HL-60/S4 (cell line): ENCODE measurements at regions not wholly inside any gene's neighbourhood (a gene's known extent, or its start where the extent isn't known, plus 50 kb on each side); places are given as distances from the start of the nearest gene placed in this dataset.
"Not testable (repeated sequence)": the region's sequence is repeated elsewhere in the genome, so short reads cannot be mapped to it uniquely, and the experiment has no call there.

Experiments used
- in situ Hi-C: fragments of 300-500 bp; cut with MboI; formaldehyde crosslinking; loops from 2 replicates; pipeline ENCODE4 v1.14.3; 2022; ENCODE audit warnings: low sequenced_read_pairs

DNA sequence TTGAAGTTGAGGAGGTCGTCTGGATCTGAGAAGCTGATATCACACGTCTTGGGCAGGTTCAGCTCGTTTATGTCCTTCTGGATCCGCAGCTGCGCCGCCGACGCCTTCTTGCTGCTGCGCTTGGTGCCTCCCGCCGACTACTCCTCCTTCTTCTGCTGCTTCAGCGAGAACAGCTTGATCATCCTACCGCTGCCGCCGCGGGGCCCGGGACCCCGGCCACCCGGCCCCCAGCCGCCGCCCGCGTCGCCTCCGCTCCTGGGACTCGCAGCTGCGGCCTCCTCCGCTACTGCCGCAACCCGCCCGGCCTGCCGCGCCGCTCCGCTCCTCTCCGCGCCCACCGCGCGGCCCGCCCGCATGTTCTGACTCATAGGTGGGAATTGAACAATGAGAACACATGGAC lies 1710.6 kb downstream of the TP53TG3F start:
- in situ Hi-C loops: not testable (repeated sequence)

DNA sequence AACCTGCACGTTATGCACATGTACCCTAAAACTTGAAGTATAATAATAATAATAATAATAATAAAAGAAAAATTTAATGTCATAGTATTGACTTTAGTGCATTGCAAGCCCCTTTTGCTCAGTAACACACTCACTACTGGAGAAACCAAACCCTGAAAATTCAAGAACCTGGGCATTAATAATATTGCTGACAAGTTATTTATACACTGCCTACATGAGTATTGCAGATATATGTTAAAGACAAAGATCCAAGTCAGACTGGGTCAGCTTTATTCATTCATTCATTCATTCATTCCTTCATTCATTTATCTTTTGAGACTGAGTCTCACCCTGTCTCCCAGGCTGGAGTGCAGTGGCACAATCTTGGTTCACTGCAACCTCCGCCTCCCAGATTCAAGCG lies 1711.2 kb downstream of the TP53TG3F start:
- in situ Hi-C loops: no loop called here

DNA sequence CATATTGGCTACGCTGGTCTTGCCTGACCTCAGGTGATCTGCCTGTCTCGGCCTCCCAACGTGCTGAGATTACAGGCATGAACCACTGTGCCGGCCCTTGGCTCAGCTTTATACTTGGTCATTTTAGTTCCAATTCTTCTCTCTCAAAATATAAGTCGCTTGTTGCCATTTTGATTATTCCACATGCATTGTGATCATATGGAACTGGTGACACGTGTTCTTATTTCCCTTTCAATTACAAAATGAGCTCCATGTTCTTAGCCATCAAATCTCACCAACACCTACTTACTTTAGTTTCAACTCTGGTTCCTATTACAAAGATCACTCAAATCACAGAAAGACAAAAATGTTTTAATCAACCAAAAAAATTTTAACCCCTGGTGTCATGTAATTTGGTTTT lies 1711.7 kb downstream of the TP53TG3F start:
- in situ Hi-C loops: no loop called here

DNA sequence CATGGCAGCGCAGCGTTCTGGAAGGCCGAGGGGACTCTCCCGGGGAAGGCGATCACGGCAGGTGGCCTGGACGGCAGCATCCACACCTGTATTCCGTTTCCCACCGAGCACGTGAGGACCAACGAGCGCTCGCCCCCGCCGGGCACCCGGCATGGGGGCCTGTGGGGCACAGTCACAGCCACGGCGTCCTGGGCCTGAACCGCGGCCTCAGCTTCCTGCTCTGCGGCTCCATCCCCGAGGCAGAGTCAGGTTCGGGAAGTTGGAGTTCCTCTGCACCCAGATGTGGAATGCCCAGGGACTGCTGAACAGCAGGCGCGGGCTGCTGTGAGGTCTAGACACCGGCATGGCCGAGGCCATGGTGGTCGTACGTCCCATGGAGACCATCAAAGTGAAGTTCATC lies 1713.9 kb downstream of the TP53TG3F start:
- in situ Hi-C loops: no loop called here

DNA sequence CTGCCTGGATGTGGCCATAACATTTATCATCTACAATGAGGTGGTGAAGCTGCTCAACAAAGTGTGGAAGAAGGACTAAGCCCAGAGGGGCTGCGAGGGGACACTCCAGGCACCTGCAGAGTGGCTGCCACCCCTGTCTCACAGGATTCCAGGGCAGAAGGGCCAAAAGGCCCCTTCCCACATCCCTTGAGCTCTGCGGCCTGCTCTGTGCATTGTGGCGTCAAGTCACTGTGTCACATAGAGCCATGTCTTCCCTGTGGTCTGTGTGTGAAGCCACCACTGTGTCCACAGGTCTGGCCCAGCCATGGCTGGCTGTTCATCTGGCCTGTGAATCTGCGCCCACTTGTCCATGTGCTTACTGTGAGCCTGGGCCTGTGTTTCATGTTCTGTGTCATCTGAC lies 1714.6 kb downstream of the TP53TG3F start:
- in situ Hi-C loops: no loop called here

DNA sequence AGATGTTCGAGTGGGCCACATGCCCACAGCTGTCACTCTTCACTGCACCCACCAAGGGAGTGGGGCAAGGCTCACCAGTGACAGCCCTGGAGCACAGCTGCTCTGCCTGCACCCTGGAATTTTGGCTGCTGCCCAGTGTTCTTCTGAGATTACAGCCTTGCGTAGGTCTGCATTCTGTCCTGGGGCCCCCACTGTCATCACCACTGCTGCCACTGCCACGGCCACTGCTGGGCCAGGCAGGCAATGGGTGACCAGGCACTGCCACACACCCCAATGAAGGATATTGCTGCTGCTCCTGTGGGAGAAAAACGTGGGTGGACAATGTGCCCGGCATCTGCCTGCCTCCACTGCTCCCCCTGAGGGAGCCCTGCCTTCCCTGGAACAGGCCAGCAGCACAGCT lies 1717.0 kb downstream of the TP53TG3F start:
- in situ Hi-C loops: loop anchor here (25.0 kb wide), 2 partner anchors 111 to 211 kb away; no protein-coding TSS in a partner anchor

DNA sequence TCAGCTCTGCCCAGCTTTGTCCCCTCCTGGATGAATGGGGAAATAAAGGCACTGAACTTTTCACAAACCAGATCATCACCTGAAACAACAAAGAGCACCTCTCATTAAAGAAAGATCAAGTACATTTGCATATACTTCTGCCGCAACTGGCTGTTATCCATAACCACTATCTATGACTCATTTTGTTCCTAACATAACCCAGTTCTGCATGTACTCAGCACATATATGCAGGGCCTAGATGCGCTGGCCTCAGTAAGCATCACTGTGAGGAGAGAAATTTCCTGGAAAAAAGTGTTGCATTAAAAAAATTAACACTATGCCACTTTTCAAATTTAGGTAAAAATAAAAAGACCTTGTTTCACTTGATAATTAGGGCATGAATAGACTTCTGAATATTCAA lies 1718.4 kb downstream of the TP53TG3F start:
- in situ Hi-C loops: loop anchor here (25.0 kb wide), 2 partner anchors 109 to 209 kb away; no protein-coding TSS in a partner anchor

DNA sequence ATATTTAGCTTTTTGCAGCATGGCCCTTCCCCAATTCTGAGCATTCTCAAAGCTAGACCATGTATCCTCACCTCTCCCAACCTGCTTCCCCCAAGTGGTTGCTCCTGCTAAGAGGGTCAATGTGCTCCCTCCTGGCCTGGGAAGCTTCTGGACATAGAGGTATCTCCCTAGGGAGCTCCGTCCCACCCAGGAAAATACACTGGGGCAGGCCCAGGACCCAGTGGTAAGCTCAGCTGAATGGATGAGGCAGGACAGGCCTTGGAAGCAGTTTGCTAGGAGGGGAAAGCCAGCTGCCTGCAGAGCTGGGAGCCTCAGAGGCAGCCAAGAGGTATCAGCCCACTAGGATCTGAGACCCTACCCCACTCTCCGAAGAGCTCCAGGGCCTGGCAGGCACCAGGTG lies 1721.6 kb downstream of the TP53TG3F start:
- in situ Hi-C loops: loop anchor here (25.0 kb wide), 2 partner anchors 106 to 206 kb away; no protein-coding TSS in a partner anchor

DNA sequence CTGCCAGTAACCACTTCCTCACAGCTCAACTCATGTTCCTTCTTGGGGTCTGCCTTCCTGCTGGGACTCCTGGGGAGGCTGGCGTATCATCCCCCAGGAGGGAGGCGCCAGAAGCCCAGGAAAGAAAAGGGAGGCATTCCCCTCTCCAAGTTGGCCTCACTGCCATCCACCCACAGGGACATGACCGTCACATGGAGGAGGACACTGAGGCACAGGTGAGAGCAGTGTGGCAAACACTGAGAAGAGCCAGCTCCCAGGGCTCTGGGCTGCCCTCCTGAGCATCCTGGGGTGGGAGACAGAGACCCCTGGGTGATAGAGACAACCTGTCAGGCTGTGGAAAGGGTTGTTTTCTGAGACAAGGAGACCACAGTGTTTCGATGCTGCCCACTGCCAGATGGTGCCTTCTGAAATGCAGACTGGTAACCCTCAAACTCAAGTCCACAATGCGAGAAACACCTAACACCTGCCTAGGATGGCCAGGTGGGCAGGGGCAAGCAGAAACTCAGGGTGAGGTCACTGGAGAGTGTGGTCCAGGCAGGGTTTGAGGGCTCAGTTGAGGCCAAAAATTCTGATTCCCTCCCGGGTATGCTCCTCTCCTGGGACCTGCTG lies 1722.1 kb downstream of the TP53TG3F start:
- in situ Hi-C loops: loop anchor here (25.0 kb wide), 2 partner anchors 106 to 206 kb away; no protein-coding TSS in a partner anchor

DNA sequence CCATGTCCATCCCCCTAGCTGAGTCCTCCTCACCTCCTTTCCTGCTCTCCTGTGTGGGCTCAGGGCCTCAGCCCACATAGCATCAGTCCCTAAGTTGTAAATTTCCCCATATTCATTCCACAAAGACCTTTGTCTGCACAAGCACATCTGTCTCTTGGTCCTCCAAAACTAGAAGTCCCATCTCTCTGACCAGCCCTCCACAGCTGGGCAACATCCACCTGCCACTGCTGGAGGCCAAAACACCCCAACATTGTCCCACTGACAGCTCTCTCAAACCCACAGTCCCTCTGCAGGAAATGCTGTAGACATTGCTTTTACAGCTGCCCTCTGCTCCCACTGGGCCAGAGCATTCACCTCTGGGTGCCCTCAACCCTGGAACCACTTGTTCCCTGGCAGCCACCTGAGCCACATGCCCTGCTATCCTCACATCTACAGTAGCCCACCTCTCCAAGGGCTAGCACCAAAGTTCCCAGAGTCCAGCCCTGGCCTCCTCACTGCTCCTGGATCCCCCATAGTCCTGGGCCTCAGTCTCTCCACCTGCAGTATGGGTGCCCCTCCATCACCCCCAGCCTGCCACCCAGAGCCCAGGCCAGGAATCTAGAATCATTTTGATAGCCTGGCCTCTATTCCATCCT lies 1722.7 kb downstream of the TP53TG3F start:
- in situ Hi-C loops: loop anchor here (25.0 kb wide), 2 partner anchors 105 to 205 kb away; no protein-coding TSS in a partner anchor

DNA sequence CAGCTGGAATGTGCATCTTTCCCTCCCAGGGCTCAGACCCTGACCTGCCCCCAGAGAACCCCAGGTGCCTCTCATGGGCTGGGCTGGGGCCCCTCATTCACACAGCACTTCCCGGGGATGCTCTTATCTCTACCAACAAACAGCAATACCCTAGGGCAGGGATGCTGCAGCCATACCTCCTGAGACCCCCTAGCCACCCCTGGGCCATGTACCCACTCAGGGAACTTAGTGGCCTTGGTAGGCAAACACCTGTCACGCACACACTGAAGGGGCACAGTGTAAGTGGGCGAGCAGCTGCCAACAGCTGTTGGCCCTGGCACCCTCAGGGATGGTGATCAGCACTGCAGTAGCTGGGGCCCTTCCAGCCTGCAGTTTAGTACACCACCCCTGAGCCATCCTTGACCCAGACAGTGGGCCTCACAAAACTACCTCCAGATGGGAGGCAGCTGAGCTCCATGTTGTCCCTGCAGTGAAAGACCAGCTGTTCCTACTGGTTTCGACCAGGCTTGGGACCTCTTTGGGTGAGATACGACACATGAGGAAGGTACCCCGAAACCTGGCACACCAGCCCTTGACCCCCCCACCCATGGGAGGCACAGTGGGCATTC lies 1723.6 kb downstream of the TP53TG3F start:
- in situ Hi-C loops: loop anchor here (25.0 kb wide), 2 partner anchors 104 to 204 kb away; no protein-coding TSS in a partner anchor

DNA sequence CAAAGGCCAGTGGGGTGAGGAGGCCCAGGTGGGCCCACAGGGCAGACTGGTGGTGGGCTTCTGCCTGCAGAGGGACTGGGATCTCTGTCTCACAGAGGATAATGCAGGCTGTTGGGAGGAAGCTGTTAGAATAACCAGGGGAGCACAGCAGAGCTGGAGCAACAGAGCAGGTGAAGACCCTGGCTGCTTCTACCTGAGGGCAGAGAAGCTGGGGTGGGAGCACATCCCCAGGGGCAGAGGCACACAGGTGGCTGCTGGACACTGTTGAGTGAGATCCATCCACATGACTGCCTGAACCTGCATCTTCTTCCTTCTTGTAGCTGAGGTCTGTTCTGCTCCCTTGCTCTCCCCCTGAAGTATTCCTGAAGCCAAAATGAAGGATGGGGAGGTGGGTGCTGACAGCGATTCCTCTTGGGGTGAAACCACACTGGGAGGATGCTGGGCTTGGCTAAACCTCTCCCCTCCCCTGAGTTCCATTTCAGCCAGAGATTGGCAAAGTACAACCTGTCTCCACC lies 1725.0 kb downstream of the TP53TG3F start:
- in situ Hi-C loops: loop anchor here (25.0 kb wide), 2 partner anchors 103 to 203 kb away; no protein-coding TSS in a partner anchor

DNA sequence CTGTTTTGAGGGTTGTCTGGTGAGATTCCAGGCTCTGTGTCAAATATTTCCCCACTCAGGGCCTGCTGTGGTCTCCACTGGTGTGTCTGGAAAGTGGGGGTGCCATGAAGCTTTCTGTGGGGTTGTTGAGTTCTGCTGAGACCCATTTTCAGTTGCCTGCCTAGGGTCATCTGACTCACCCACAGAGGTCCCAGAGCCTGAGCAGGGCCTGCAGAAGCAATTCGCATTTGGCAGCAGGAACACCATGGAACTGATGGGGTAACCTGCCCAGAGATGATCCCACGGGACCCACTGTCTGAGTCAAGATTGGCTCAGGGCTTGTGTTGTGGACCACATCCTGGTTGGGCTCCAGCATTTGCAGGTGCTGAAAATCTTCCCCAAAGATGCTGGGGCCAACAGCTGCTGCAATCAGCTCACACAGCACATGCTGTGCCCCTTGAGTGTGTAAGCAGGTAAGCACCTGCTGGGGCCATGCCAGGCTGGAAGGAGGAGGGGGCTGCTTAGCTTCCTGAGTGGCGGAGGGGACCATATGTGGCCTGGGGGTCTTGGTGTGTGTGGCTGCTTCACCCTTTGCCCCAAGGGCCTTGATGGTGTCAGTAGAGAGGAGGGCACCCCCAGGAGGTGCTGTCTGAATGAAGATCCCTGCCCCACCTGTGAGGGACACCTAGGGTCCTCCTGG lies 1726.1 kb downstream of the TP53TG3F start:
- in situ Hi-C loops: loop anchor here (25.0 kb wide), 2 partner anchors 102 to 202 kb away; no protein-coding TSS in a partner anchor

DNA sequence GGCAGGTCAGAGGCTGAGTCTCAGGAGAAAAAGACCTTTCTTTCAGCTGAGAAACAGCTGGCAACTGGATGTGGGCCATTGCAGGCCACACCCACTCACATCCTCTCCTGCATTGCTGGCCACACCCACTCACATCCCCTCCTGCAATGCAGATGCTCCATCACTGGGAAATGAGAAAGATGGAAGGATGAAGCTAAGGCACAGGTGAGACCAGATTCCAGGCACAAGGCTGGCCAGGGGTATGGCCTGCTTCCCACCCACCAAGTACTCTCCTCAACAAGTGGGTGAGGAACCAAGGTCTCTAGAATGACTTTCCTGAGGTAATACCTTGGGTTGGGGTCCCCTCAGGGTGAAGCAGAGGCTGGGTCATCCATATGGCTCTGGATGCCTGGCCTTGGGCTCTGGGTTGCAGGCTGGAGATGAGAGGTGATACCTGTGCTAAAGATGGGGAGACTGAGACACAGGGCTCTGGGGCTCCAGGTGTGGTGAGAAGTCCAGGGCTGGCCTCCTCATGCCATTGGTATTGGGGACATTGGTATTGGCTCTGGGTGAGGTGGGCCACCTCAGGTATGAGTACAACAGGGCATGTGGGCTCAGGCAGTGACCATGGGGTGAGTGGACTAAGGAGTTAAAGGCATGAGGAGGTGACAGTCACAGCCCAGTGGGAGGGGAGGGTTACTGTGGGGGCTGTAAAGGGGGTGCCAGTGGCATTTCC lies 1726.8 kb downstream of the TP53TG3F start:
- in situ Hi-C loops: loop anchor here (25.0 kb wide), 2 partner anchors 101 to 201 kb away; no protein-coding TSS in a partner anchor

DNA sequence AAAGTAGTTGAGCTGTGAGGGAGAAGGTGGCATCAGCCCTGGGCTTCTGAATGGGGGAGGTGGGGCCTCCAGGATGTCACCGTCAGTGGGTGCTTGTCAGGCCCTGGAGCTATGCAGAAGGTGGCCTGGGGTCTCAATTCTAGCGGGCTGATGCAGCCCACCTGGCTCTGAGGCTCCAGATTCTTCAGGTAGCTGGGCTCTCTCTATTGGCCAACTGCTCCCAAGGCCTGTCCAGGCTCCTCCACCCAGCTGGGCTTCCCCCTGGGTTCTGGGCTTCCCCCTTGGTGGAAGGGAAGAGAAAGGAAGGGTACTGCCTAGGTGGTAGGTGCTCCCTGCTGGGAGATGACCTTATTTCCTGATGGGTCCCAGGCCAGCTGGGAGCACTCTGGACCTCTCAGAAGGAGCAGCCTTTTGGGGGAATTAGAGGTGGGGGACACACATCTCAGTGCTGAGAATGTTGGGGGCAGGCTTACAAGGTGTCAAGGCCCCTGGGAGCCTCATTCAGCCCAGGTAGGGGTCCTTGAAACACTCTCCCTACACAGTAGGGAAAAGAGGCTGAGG lies 1728.3 kb downstream of the TP53TG3F start:
- in situ Hi-C loops: loop anchor here (25.0 kb wide), 2 partner anchors 100 to 200 kb away; no protein-coding TSS in a partner anchor

DNA sequence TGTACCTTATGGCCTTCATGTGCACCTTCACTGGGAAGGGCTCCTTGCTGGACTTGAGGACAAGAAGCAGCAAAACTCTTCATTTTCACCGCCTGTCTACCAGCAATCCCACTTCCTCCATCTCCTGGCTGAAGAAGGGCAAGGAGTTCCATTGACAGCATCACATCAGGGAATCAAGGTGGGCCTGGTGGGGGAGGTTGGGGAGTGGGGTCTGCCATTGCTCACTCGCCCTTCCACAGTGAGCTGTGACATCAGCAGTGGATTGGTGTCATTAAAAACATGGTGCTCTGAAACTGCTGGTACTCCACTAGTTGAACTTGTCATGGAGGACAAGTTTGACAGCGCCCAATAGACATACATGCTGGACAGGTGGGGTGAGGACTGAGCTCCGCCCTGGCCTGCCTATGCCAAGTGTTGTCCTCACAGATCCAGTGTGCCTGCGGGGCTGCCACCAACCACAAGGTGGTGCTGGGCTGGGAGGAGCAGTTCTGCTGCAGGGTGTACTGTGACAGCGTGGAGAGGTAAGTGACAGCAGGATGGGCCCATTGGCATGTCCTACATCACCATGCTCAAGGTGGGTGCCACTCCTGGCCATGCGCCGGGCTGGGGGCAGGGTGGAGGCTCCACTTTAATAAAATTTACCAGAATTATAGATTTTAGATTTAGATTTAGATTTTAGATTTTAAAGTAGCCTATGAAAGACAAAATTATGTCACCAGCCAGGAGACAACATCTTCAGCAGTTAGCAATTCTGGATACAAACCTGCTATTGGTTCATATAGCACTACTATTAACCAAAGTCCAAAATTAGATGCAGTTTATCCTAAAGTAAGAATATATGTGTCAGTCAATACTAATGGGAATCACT lies 1729.1 kb downstream of the TP53TG3F start:
- in situ Hi-C loops: loop anchor here (25.0 kb wide), 2 partner anchors 99 to 199 kb away; no protein-coding TSS in a partner anchor

DNA sequence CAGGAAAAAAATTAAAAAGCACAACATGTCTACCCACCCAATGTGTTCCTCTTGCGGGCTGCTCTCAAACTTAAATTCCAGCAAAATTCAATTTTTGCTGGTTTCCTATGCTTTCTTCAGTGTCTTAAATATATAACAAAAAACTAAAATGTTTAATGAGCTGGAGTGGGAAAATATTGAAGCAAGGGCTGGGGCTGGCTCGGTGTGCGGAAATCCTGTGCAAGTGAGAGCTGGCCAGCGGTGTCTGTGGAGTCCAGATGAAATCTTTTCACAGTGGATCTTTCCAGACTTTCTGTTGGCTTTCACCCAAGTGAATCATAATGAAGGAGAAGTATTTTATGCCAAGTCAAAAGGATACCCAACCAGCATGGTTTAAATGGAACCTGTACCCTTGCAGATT lies 1733.6 kb downstream of the TP53TG3F start:
- in situ Hi-C loops: loop anchor here (25.0 kb wide), 2 partner anchors 94 to 194 kb away; no protein-coding TSS in a partner anchor

DNA sequence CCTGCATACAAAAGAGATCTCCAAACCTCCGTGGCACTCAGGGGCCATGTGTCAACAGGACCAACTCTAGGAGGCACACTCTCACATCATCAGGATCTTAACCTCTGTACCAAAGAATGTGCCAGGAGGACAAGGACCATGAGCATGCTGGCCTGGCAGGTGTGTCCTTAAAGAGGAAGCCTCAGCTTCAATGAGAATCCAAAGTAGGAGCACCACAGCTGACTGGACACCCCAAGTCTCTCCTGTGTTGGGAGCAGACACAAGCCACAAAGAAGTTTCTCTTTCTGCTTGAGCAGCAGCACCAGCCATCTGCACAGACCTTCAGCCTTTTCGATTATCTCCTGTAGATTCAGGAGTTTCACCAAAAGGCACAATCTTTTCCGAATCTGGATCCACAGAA lies 1734.5 kb downstream of the TP53TG3F start:
- in situ Hi-C loops: loop anchor here (25.0 kb wide), 2 partner anchors 93 to 193 kb away; no protein-coding TSS in a partner anchor

DNA sequence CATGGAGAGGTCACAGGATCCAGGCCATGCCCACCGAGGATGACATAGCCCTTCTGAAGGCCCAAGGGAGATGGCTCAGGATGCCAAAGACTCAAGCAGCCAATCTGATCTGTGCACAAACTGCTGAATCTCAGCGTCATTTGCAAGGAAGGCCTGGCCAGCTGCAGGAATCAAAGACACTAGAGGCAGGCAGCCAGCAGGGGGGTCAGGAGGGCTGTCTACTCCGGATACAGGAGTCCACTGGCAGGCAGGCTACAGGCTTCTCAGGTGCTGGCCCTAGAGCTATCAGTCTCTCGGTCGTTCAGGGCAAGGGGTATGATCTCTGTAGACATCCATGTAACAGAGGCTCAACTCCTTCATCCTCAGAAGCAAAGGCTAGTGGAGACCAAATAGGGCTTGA lies 1735.3 kb downstream of the TP53TG3F start:
- in situ Hi-C loops: loop anchor here (25.0 kb wide), 2 partner anchors 93 to 193 kb away; no protein-coding TSS in a partner anchor
